COR-L47 (cell line): ENCODE measurements at regions not wholly inside any gene's neighbourhood (a gene's known extent, or its start where the extent isn't known, plus 50 kb on each side); places are given as distances from the start of the nearest gene placed in this dataset.
A peak's percentile ranks its signal among the peaks of the same experiment; 100 is the strongest.

ENCODE experiments used
- DNase-seq: peaks from one replicate; lab custom pipeline; 2025; lab: John Stamatoyannopoulos, UW

- no peak for DNase-seq
Observed at GRCh38 chr7:22624781-22625180, 102.2 kb upstream of the IL6 start.

- no peak for DNase-seq
Observed at GRCh38 chr7:22622116-22622785, 104.7 kb upstream of the IL6 start.

- DNase-seq = no peak
Observed at GRCh38 chr7:22618528-22618927, 108.5 kb upstream of the IL6 start.

- no peak for DNase-seq
Observed at GRCh38 chr7:22617166-22617565, 109.8 kb upstream of the IL6 start.

GRCh38 chr7:22613496-22613895 is 113.5 kb upstream of the IL6 start:
- DNase-seq = no peak

- no peak for DNase-seq
Observed at GRCh38 chr7:22612776-22613175, 112.8 kb upstream of the STEAP1B start.

- DNase-seq = no peak
Observed at GRCh38 chr7:22611758-22612079, 111.7 kb upstream of the STEAP1B start.

- DNase-seq = no peak
Observed at GRCh38 chr7:22610951-22611757, 111.2 kb upstream of the STEAP1B start.

- DNase-seq = no peak
Observed at GRCh38 chr7:22610263-22610662, 110.3 kb upstream of the STEAP1B start.

GRCh38 chr7:22607180-22607579 is 107.2 kb upstream of the STEAP1B start:
- DNase-seq = no peak

GRCh38 chr7:22604246-22604645 is 104.3 kb upstream of the STEAP1B start:
- DNase-seq = no peak

- no peak for DNase-seq
Observed at GRCh38 chr7:22601812-22602565, 102.0 kb upstream of the STEAP1B start.

GRCh38 chr7:22601408-22601807 is 101.4 kb upstream of the STEAP1B start:
- no peak for DNase-seq

- no peak for DNase-seq
Observed at GRCh38 chr7:22601003-22601402, 101.0 kb upstream of the STEAP1B start.

GRCh38 chr7:22598318-22598920 is 98.4 kb upstream of the STEAP1B start:
- no peak for DNase-seq

- no peak for DNase-seq
Observed at GRCh38 chr7:22597844-22598243, 97.9 kb upstream of the STEAP1B start.

GRCh38 chr7:22596763-22597400 is 96.9 kb upstream of the STEAP1B start:
- DNase-seq = no peak

GRCh38 chr7:22594020-22594419 is 94.0 kb upstream of the STEAP1B start:
- peak; percentile 54 for DNase-seq

GRCh38 chr7:22591271-22591670 is 91.3 kb upstream of the STEAP1B start:
- no peak for DNase-seq

- DNase-seq = no peak
Observed at GRCh38 chr7:22589641-22590201, 89.7 kb upstream of the STEAP1B start.

GRCh38 chr7:22588351-22588750 is 88.4 kb upstream of the STEAP1B start:
- DNase-seq = no peak

GRCh38 chr7:22587322-22587721 is 87.3 kb upstream of the STEAP1B start:
- DNase-seq = no peak
